ENCODE measurements at regions not wholly inside any gene's neighbourhood (a gene's known extent, or its start where the extent isn't known, plus 50 kb on each side); places are given as distances from the start of the nearest gene placed in this dataset.

- Histone ChIP-seq H3K27me3 (no peaks in the 10 kb centered on the region), H3K36me3 (peaks cover 35% of the 10 kb centered on the region), H3K4me3 (no peak overlapping the region), H3K27ac (no peak overlapping the region), H3K9me3 (ENCODE audit: low read depth) (no peaks in the 10 kb centered on the region), H3K4me1 (ENCODE audit: low read depth) (no peaks in the 10 kb centered on the region)
- TF ChIP-seq, protein P1, sequence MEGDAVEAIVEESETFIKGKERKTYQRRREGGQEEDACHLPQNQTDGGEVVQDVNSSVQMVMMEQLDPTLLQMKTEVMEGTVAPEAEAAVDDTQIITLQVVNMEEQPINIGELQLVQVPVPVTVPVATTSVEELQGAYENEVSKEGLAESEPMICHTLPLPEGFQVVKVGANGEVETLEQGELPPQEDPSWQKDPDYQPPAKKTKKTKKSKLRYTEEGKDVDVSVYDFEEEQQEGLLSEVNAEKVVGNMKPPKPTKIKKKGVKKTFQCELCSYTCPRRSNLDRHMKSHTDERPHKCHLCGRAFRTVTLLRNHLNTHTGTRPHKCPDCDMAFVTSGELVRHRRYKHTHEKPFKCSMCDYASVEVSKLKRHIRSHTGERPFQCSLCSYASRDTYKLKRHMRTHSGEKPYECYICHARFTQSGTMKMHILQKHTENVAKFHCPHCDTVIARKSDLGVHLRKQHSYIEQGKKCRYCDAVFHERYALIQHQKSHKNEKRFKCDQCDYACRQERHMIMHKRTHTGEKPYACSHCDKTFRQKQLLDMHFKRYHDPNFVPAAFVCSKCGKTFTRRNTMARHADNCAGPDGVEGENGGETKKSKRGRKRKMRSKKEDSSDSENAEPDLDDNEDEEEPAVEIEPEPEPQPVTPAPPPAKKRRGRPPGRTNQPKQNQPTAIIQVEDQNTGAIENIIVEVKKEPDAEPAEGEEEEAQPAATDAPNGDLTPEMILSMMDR (IDR thresholded peaks at IDR 0.05; ENCODE audit: low read depth, low read length), result no peak
- no peak for DNase-seq (ENCODE audit: low read depth in 1 of 2, low spot score in 1 of 2)
Measured at GRCh38 chr17:63335831-63336230, 110.3 kb downstream of the CYB561 start.

- Histone ChIP-seq H3K27me3 (no peaks in the 10 kb centered on the region), H3K4me1 (ENCODE audit: low read depth) (no peaks in the 10 kb centered on the region), H3K9me3 (ENCODE audit: low read depth) (no peaks in the 10 kb centered on the region), H3K27ac (no peak overlapping the region), H3K36me3 (peaks cover 41% of the 10 kb centered on the region), H3K4me3 (no peak overlapping the region)
- TF ChIP-seq, protein P1 (IDR thresholded peaks at IDR 0.05; ENCODE audit: low read depth, low read length), result no peak
- no peak for DNase-seq (ENCODE audit: low read depth in 1 of 2, low spot score in 1 of 2)
Measured at GRCh38 chr17:63337579-63337978, 108.5 kb downstream of the CYB561 start.

DNA sequence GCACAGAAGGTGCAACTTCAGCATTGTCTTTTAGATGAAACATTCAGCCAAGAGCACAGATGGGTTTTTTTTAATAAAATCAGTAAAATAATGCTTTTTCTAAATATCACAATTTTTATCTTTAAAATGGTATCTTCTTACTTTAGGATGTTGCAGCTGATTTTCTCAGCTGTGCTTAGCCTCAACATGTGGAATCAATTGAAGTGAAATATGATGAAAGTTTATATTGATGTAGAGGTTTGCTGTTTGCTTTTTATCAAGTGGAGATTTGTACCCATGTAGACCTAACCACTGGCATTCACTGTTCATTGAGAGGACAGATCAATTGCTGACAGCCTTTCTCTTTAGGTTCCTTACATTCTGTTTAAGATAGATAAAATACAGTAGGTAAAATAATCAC is 107.8 kb downstream of the CYB561 start:
- no peaks in the 10 kb centered on the region for H3K9me3 ChIP-seq (ENCODE audit: low read depth)
- no peak overlapping the region for H3K4me3 ChIP-seq
- no peaks in the 10 kb centered on the region for H3K4me1 ChIP-seq (ENCODE audit: low read depth)
- no peaks in the 10 kb centered on the region for H3K27me3 ChIP-seq
- H3K27ac ChIP-seq, result no peak overlapping the region
- DNase-seq (ENCODE audit: low read depth in 1 of 2, low spot score in 1 of 2), result no peak
- TF ChIP-seq, protein P1 (IDR thresholded peaks at IDR 0.05; ENCODE audit: low read depth, low read length), result no peak
- peaks cover 36% of the 10 kb centered on the region for H3K36me3 ChIP-seq

GRCh38 chr17:63341276-63341675 is 104.8 kb downstream of the CYB561 start:
- no peaks in the 10 kb centered on the region for H3K9me3 ChIP-seq (ENCODE audit: low read depth)
- H3K36me3 ChIP-seq, result peaks cover 29% of the 10 kb centered on the region
- no peak for DNase-seq (ENCODE audit: low read depth in 1 of 2, low spot score in 1 of 2)
- H3K27ac ChIP-seq, result no peak overlapping the region
- H3K4me1 ChIP-seq (ENCODE audit: low read depth), result no peaks in the 10 kb centered on the region
- H3K27me3 ChIP-seq, result no peaks in the 10 kb centered on the region
- no peak overlapping the region for H3K4me3 ChIP-seq
- TF ChIP-seq, protein P1 (IDR thresholded peaks at IDR 0.05; ENCODE audit: low read depth, low read length), result no peak

- TF ChIP-seq, protein P1 (IDR thresholded peaks at IDR 0.05; ENCODE audit: low read depth, low read length), result no peak
- peaks cover 35% of the 10 kb centered on the region for H3K36me3 ChIP-seq
Measured at GRCh38 chr17:63344383-63344782, 101.7 kb downstream of the CYB561 start.

GRCh38 chr17:63345611-63346010 is 100.5 kb downstream of the CYB561 start:
- DNase-seq (ENCODE audit: low read depth in 1 of 2, low spot score in 1 of 2), result no peak
- peaks cover 24% of the 10 kb centered on the region for H3K36me3 ChIP-seq
- no peaks in the 10 kb centered on the region for H3K9me3 ChIP-seq (ENCODE audit: low read depth)
- H3K4me3 ChIP-seq, result no peak overlapping the region
- H3K27me3 ChIP-seq, result no peaks in the 10 kb centered on the region
- TF ChIP-seq, protein P1 (IDR thresholded peaks at IDR 0.05; ENCODE audit: low read depth, low read length), result no peak
- no peak overlapping the region for H3K27ac ChIP-seq
- no peaks in the 10 kb centered on the region for H3K4me1 ChIP-seq (ENCODE audit: low read depth)

More at GRCh38 chr17:63344383-63344782, 101.7 kb downstream of the CYB561 start:
- Histone ChIP-seq H3K9me3 (ENCODE audit: low read depth) (no peaks in the 10 kb centered on the region), H3K27me3 (no peaks in the 10 kb centered on the region), H3K27ac (no peak overlapping the region), H3K4me3 (no peak overlapping the region), H3K4me1 (ENCODE audit: low read depth) (no peaks in the 10 kb centered on the region)
- DNase-seq (ENCODE audit: low read depth in 1 of 2, low spot score in 1 of 2), result no peak
